WTC11 (cell line): ENCODE measurements at regions not wholly inside any gene's neighbourhood (a gene's known extent, or its start where the extent isn't known, plus 50 kb on each side); places are given as distances from the start of the nearest gene placed in this dataset.

ENCODE experiments used
- ATF1 ChIP-seq: sonication (generic); formaldehyde crosslinking; IDR thresholded peaks from 2 replicates; pipeline ENCODE4 v1.8.1; 2023; ENCODE audit warnings: mild to moderate bottlenecking, moderate library complexity, missing genetic modification reagents
- ATF3 ChIP-seq: sonication (generic); formaldehyde crosslinking; conservative IDR thresholded peaks from 2 replicates; pipeline ENCODE4 v1.8.1; 2022; ENCODE audit warnings: mild to moderate bottlenecking, missing genetic modification reagents
- CREB1 ChIP-seq: sonication (generic); formaldehyde crosslinking; IDR thresholded peaks from 2 replicates; pipeline ENCODE4 v1.8.0; 2023; ENCODE audit warnings: mild to moderate bottlenecking, missing genetic modification reagents
- CTCF ChIP-seq: fragments of 200-600 bp; IDR thresholded peaks from 2 replicates; pipeline ENCODE4 v1.8.0; 2022; ENCODE audit warnings: antibody characterized with exemption
- E2F4 ChIP-seq: sonication (generic); formaldehyde crosslinking; IDR thresholded peaks from 2 replicates; pipeline ENCODE4 v1.8.1; 2022; ENCODE audit warnings: low read depth, mild to moderate bottlenecking, moderate library complexity, missing genetic modification reagents, borderline replicate concordance
- ELF4 ChIP-seq: sonication (generic); formaldehyde crosslinking; IDR thresholded peaks from 2 replicates; pipeline ENCODE4 v1.8.1; 2022; ENCODE audit warnings: low read depth, mild to moderate bottlenecking, moderate library complexity, missing genetic modification reagents
- FOXJ3 ChIP-seq: sonication (generic); formaldehyde crosslinking; IDR thresholded peaks from 2 replicates; pipeline ENCODE4 v1.9.0; 2021; ENCODE audit warnings: missing genetic modification reagents, mild to moderate bottlenecking, borderline replicate concordance
- NFATC4 ChIP-seq: fragments of 250-450 bp; sonication (Bioruptor Pico); IDR thresholded peaks from 2 replicates; pipeline ENCODE4 v1.9.0; 2021; ENCODE audit warnings: mild to moderate bottlenecking
- NFE2L1 ChIP-seq: sonication (generic); formaldehyde crosslinking; IDR thresholded peaks from 2 replicates; pipeline ENCODE4 v1.8.1; 2023; ENCODE audit warnings: missing genetic modification reagents
- PRDM15 ChIP-seq: sonication (generic); formaldehyde crosslinking; IDR thresholded peaks from 2 replicates; pipeline ENCODE4 v1.8.0; 2022; ENCODE audit warnings: missing genetic modification reagents
- ZNF396 ChIP-seq: fragments of 250-450 bp; sonication (Bioruptor Pico); IDR thresholded peaks from 2 replicates; pipeline ENCODE4 v1.8.0; 2021; ENCODE audit warnings: mild to moderate bottlenecking, moderate library complexity, borderline replicate concordance
- ZNF512 ChIP-seq: sonication (generic); formaldehyde crosslinking; IDR thresholded peaks from 2 replicates; pipeline ENCODE4 v1.8.1; 2022; ENCODE audit warnings: missing genetic modification reagents, borderline replicate concordance
- ZNF532 ChIP-seq: fragments of 250-450 bp; sonication (Bioruptor Pico); IDR thresholded peaks from 2 replicates; pipeline ENCODE4 v1.9.0; 2021; ENCODE audit warnings: mild to moderate bottlenecking, borderline replicate concordance
- ZNF671 ChIP-seq: fragments of 250-450 bp; sonication (Bioruptor Pico); IDR thresholded peaks from 2 replicates; pipeline ENCODE4 v1.8.0; 2021; ENCODE audit warnings: mild to moderate bottlenecking

GRCh38 chr1:72601035-72601674, 318.8 kb upstream of the NEGR1 start:
- TF ChIP-seq NFATC4 (CRISPR knock-in tag) (no peak), CREB1 (CRISPR knock-in tag) (no peak), ATF1 (CRISPR knock-in tag) (no peak), E2F4 (no peak), ZNF532 (CRISPR knock-in tag) (no peak), CTCF (no peak), ZNF671 (CRISPR knock-in tag) (no peak), ATF3 (CRISPR knock-in tag) (no peak), ELF4 (CRISPR knock-in tag) (no peak), ZNF512 (CRISPR knock-in tag) (no peak), NFE2L1 (CRISPR knock-in tag) (no peak), FOXJ3 (CRISPR knock-in tag) (no peak), PRDM15 (CRISPR knock-in tag) (no peak), ZNF396 (CRISPR knock-in tag) (no peak)
